ENCODE measurements at regions not wholly inside any gene's neighbourhood (a gene's known extent, or its start where the extent isn't known, plus 50 kb on each side); places are given as distances from the start of the nearest gene placed in this dataset.
"Not testable (repeated sequence)": the region's sequence is repeated elsewhere in the genome, so short reads cannot be mapped to it uniquely, and the experiment has no call there.

DNA sequence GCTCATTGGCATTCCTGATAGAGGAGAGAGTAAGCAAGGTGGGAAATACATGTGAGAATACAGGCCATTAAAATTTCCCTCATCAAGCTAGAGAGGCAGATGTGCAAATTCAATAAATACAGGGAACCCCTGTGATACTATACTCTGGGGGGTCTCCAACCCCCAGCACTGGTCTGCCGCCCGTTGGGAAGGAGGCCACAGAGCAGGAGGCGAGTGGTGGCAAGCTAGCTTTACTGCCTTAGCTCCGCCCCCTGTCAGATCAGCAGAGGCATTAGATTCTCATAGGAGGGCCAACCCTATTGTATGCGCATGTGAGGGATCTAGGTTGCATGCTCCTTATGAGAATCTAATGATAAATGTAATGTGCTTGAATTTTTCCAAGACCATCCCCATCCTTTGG is 97.1 kb upstream of the PLSCR5 start:
- no peaks in the 10 kb centered on the region for H3K36me3 ChIP-seq (ENCODE audit: low read depth)
- H3K4me1 ChIP-seq (ENCODE audit: insufficient read depth, poor library complexity, severe bottlenecking) = no peaks in the 10 kb centered on the region
- DNase-seq (ENCODE audit: low spot score) = no peak
- ATAC-seq (ENCODE audit: low read depth) = no peak
- H3K4me3 ChIP-seq (ENCODE audit: severe bottlenecking) = no peak overlapping the region
- no peak for TF ChIP-seq CTCF (IDR thresholded peaks at IDR 0.05; ENCODE audit: poor library complexity, severe bottlenecking)
- no peaks in the 10 kb centered on the region for H3K9me3 ChIP-seq (ENCODE audit: severe bottlenecking)
- no peak overlapping the region for H3K27ac ChIP-seq (ENCODE audit: poor library complexity, severe bottlenecking)
- no peaks in the 10 kb centered on the region for H3K27me3 ChIP-seq (ENCODE audit: insufficient read depth, poor library complexity, severe bottlenecking)

- Histone ChIP-seq H3K4me3 (ENCODE audit: severe bottlenecking) (no peak overlapping the region), H3K9me3 (ENCODE audit: severe bottlenecking) (no peaks in the 10 kb centered on the region), H3K36me3 (ENCODE audit: low read depth) (no peaks in the 10 kb centered on the region), H3K27me3 (ENCODE audit: insufficient read depth, poor library complexity, severe bottlenecking) (no peaks in the 10 kb centered on the region), H3K4me1 (ENCODE audit: insufficient read depth, poor library complexity, severe bottlenecking) (no peaks in the 10 kb centered on the region), H3K27ac (ENCODE audit: poor library complexity, severe bottlenecking) (no peak overlapping the region)
- DNase-seq (ENCODE audit: low spot score) (no peak), ATAC-seq (ENCODE audit: low read depth) (no peak)
- no peak for TF ChIP-seq CTCF (IDR thresholded peaks at IDR 0.05; ENCODE audit: poor library complexity, severe bottlenecking)
Observed at GRCh38 chr3:146701246-146701645, 96.1 kb upstream of the PLSCR5 start.

DNA sequence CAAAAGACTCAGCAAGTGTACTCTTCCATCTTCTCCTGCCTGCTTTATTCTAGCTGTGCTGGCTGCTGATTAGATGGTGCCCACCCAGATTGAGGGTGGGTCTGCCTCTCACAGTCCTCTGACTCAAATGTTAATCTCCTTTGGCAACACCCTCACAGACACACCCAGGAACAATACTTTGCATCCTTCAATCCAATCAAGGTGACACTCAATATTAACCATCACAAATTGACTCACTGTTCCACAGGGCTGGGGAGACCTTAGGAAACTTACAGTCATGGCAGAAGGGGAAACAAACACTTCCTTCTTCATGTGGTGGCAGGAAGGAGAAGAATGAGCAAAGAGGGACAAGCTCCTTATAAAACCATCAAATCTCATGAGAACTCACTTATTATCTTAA is 94.9 kb upstream of the PLSCR5 start:
- H3K9me3 ChIP-seq (ENCODE audit: severe bottlenecking); DNase-seq (ENCODE audit: low spot score); ATAC-seq (ENCODE audit: low read depth): not testable (repeated sequence)

GRCh38 chr3:146692254-146692653 is 87.1 kb upstream of the PLSCR5 start:
- DNase-seq (ENCODE audit: low spot score) (no peak), ATAC-seq (ENCODE audit: low read depth) (no peak)
- H3K27me3 ChIP-seq (ENCODE audit: insufficient read depth, poor library complexity, severe bottlenecking) = peaks cover 2% of the 10 kb centered on the region
- no peaks in the 10 kb centered on the region for H3K9me3 ChIP-seq (ENCODE audit: severe bottlenecking)
- H3K27ac ChIP-seq (ENCODE audit: poor library complexity, severe bottlenecking) = no peak overlapping the region
- no peaks in the 10 kb centered on the region for H3K36me3 ChIP-seq (ENCODE audit: low read depth)
- no peak overlapping the region for H3K4me3 ChIP-seq (ENCODE audit: severe bottlenecking)
- no peaks in the 10 kb centered on the region for H3K4me1 ChIP-seq (ENCODE audit: insufficient read depth, poor library complexity, severe bottlenecking)
- no peak for TF ChIP-seq CTCF (IDR thresholded peaks at IDR 0.05; ENCODE audit: poor library complexity, severe bottlenecking)

More for the DNA sequence above, 94.9 kb upstream of the PLSCR5 start:
- not testable (repeated sequence) for H3K36me3 ChIP-seq (ENCODE audit: low read depth); H3K4me3 ChIP-seq (ENCODE audit: severe bottlenecking); H3K27me3 ChIP-seq (ENCODE audit: insufficient read depth, poor library complexity, severe bottlenecking); H3K27ac ChIP-seq (ENCODE audit: poor library complexity, severe bottlenecking); H3K4me1 ChIP-seq (ENCODE audit: insufficient read depth, poor library complexity, severe bottlenecking)

GRCh38 chr3:146685050-146685814 is 80.1 kb upstream of the PLSCR5 start:
- DNase-seq (ENCODE audit: low spot score) (no peak), ATAC-seq (ENCODE audit: low read depth) (no peak)
- no peak for TF ChIP-seq CTCF (IDR thresholded peaks at IDR 0.05; ENCODE audit: poor library complexity, severe bottlenecking)
- Histone ChIP-seq H3K9me3 (ENCODE audit: severe bottlenecking) (no peaks in the 10 kb centered on the region), H3K36me3 (ENCODE audit: low read depth) (no peaks in the 10 kb centered on the region), H3K4me1 (ENCODE audit: insufficient read depth, poor library complexity, severe bottlenecking) (no peaks in the 10 kb centered on the region), H3K27me3 (ENCODE audit: insufficient read depth, poor library complexity, severe bottlenecking) (peaks cover 7% of the 10 kb centered on the region), H3K4me3 (ENCODE audit: severe bottlenecking) (no peak overlapping the region), H3K27ac (ENCODE audit: poor library complexity, severe bottlenecking) (no peak overlapping the region)
